Fibroblast of skin of scalp (primary cell): ENCODE measurements at regions not wholly inside any gene's neighbourhood (a gene's known extent, or its start where the extent isn't known, plus 50 kb on each side); places are given as distances from the start of the nearest gene placed in this dataset.
"Not testable (repeated sequence)": the region's sequence is repeated elsewhere in the genome, so short reads cannot be mapped to it uniquely, and the experiment has no call there.

Experiments used
- DNase-seq: peaks from one replicate; pipeline ENCODE4 v3.0.0-alpha.2; 2013

GRCh38 chr6:14889611-14890593 lies 356.0 kb upstream of the JARID2 start:
- no peak for DNase-seq

GRCh38 chr6:14891820-14892375 lies 354.0 kb upstream of the JARID2 start:
- not testable (repeated sequence) for DNase-seq

- no peak for DNase-seq
These were observed 351.8 kb upstream of the JARID2 start for GRCh38 chr6:14894105-14894504.

DNA sequence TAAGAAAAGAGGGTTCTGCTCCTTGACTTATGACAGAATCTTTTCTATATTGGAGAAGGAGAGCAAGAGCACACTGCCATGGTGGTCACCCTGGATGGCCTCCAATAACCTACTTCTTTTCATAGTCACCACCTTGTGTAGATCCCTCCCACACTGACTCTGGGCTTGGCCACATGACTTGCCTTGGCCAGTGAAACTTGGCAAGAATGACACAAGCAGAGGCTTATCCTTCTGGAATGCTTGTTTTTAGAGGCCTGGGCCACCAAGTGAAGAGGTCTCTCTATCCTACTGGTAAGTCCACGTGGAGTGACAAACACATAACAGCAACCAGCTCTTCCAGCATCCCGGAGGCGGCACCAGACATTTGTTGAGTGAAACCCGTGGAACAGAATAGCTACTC lies 349.4 kb upstream of the JARID2 start:
- DNase-seq, result peak; percentile 3

- no peak for DNase-seq
These were observed 348.0 kb upstream of the JARID2 start for GRCh38 chr6:14897831-14898230.

- DNase-seq, result not testable (repeated sequence)
These were observed 346.4 kb upstream of the JARID2 start for GRCh38 chr6:14899441-14899840.

- no peak for DNase-seq
These were observed 344.9 kb upstream of the JARID2 start for GRCh38 chr6:14900919-14901318.

GRCh38 chr6:14903176-14904038 lies 342.5 kb upstream of the JARID2 start:
- DNase-seq, result no peak

DNA sequence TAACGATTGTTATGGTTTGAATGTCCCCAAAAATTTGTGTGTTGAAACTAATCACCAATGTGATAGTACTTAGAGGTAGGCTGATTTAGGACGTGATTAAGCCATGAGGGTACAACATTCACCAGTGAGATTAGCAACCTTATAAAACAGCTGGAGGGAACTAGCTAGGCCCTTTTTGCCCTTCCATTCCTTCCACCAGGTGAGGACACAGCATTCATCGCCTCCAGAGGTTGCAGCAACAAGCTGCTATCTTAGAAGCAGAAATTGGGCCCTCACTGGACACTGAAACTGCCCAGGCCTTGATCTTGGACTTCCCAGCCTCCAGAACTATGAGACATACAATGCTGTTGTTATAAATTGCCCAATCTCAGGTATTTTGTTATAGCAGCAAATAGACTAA lies 340.7 kb upstream of the JARID2 start:
- no peak for DNase-seq

DNA sequence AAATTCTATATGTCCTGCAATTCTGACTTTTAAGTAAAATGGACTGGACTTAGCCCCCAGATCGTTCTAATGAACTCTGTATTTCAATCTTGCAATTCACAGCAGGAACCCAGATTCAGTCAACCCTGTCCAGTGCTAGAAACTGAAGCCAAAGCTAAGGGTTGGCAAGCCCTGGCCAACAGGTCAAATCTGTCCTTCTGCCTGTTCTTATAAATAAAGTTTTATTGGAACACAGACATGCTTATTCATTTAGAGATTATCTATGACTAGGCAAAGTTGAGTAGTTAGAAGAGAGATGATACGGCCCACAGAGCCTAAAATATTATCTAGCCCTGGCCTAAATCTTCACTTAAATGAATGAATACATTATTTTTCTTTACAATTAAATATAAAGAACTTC lies 339.2 kb upstream of the JARID2 start:
- no peak for DNase-seq

DNA sequence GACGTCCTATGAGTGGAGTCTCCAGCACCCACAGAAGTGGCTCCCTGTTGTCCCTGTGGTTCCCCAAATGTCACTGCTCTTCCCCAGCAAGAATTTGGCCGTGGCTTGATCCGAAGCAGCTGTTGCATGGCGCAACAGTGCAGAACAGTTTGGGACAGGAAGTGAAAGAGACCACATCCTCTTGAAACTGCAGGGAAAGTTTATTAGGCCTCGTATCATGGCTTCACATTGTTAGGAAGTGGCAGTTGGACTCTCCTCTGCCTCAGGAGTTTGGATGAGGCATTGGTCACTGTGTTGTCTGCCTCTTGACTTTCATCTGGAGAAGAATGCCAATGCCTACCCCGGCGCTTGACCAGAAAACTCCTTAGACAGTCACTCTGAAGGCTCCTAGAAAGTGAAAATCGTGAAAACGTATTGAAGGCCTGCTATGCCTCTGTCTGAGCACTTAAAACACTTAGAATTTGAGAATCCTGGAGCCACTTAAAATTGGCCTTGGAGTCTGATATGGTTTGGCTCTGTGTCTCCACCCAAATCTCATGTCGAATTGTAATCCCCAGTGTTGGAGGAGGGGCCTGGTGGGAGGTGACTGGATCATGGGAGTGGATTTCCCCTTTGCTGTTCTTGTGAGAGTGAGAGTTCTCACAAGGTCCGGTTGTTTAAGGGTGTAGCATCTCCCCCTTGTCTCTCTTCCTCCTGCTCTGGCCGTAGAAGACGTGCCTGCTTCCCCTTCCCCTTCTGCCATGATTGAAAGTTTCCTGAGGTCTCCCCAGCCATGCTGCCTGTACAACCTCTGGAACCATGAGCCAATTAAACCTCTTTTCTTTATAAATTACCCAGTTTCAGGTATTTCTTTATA lies 334.9 kb upstream of the JARID2 start:
- DNase-seq, result peak; percentile 26

DNA sequence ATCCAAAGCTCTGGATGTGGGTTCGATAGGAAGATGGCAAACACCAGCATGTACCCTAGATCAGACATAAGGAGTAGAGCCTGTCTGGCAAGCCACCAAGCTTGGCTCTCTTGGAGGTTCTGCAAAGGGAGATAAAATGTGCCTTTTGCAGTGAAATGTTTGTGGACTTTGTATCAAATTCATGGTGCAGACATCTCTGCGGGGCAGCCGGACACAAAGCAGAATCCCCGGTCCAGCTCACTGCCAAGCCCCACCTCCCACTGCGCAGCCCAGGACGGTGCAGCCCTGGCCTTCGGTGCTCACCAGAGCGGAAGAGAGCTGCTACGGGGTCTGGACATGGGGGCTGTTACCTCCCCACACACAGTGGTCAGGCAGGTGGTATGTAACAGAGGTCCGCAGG lies 333.6 kb upstream of the JARID2 start:
- no peak for DNase-seq

DNA sequence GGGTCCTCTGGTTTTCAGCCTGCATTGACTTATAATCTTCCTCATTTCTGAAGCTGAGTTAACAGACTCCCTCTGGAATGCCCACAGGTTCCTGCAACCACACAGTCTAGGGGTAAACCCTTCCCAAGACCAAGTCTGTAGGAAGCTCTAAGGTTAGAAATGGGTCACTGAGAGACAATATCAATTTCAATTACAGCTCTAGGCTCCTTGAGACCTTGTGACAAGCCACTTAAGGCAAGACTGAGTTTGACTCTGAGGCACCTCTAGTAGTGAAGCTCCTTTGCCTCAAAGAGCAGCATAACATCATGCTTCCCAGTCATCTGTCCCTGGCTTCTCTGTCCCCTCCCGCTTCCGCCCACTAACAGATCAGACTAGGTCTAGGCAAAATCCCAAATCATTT lies 333.2 kb upstream of the JARID2 start:
- no peak for DNase-seq

DNA sequence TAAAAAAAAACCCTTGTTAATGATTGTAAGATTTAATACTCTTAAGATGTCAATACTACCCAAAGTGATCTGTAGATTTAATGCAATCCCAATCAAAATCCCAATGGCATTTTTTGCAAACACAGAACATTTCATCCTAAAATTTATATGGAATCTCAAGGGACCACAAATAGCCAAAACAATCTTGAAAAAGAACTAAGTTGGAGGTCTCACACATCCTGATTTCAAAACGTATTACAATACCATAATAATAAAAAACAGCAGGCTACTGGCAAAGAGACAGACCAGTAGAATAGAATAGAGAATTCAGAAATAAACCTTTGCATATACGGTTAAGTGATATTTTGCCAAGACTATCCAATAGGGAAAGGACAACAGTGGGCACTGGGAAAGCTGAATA lies 331.9 kb upstream of the JARID2 start:
- peak; percentile 59 for DNase-seq

- no peak for DNase-seq
These were observed 329.7 kb upstream of the JARID2 start for GRCh38 chr6:14915888-14916832.

DNA sequence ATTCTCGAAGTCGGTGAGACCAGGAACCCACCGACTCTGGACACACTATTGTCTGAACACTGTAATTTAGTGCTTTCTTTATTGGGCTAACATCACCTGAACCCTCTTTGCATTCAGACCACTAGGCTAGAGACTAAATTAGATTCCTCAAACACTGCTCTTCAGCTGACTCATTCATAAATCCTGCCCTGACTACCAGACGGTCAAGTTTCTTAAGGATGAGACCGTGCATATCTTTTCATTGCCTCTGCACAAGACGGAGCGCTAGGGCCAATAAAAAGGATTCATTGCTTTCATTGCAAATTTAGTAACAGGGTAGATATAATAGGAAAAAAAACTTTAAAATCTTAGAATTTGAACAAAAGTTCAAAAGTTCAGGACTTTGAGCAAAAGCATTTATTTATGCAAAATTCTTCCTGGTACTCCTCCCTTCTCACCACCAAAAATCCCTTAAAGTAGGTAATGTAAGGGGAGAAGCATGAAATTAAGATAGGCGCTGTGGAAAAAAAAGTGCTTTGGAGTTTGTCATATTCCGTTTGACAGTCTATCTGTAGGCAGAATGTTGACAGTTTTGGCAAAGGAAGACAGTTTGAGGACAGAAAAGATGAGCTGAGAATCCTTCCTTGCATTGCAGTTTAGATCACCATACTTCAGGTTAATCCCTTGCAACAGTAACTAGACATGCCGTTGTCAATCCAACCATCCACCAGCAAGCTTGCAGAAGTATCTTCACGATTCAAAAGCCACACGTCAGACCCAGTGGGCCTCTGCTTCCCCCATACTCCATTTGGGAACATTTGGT lies 328.6 kb upstream of the JARID2 start:
- peak; percentile 65 for DNase-seq

- DNase-seq, result no peak
These were observed 327.5 kb upstream of the JARID2 start for GRCh38 chr6:14918200-14918907.

GRCh38 chr6:14919038-14919670 lies 326.7 kb upstream of the JARID2 start:
- DNase-seq, result no peak

DNA sequence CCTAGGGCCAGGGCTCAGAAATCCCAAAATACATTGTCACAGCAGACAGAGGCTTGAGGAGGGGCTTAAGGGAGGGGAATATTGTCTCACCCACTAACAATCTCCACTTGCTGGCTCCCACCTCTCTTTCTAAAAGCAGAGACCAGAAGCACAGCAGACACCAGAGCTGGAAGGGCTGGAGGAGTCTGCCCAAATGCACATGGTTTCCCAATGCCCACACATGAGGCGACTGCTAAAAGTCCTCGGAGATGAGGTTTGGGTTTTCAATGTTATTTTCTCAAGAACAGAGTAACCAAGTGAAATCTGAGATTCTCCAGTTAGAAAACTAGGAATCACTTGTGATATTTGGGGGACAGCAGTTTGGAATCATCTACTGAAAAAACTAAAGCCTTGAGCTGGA lies 325.6 kb upstream of the JARID2 start:
- no peak for DNase-seq
